ENCODE measurements at regions not wholly inside any gene's neighbourhood (a gene's known extent, or its start where the extent isn't known, plus 50 kb on each side); places are given as distances from the start of the nearest gene placed in this dataset.

GRCh38 chr2:185347445-185347844 is 391.2 kb upstream of the FSIP2 start:
- DNase-seq (ENCODE audit: low spot score) = no peak
- H3K9me3 Mint-ChIP-seq = peaks cover 11% of the 10 kb centered on the region
- no peak for TF ChIP-seq ESRRA (CRISPR knock-in tag; IDR thresholded peaks at IDR 0.05; ENCODE audit: borderline replicate concordance)
- no peak for TF ChIP-seq TP53 (CRISPR knock-in tag; IDR thresholded peaks at IDR 0.05)
- no peak for TF ChIP-seq ZNF423 (CRISPR knock-in tag; IDR thresholded peaks at IDR 0.05)
- no peak for TF ChIP-seq ELF4 (CRISPR knock-in tag; IDR thresholded peaks at IDR 0.05; ENCODE audit: low read depth)
- no peak for TF ChIP-seq ZMAT4 (CRISPR knock-in tag; IDR thresholded peaks at IDR 0.05)
- no peak for TF ChIP-seq GTF2I (CRISPR knock-in tag; conservative IDR thresholded peaks at IDR 0.05)
- no peak for TF ChIP-seq ZNF263 (CRISPR knock-in tag; IDR thresholded peaks at IDR 0.05; ENCODE audit: low read depth)
- TF ChIP-seq TEAD1 (CRISPR knock-in tag; IDR thresholded peaks at IDR 0.05) = no peak
- no peak for TF ChIP-seq MLX (CRISPR knock-in tag; IDR thresholded peaks at IDR 0.05)
- no peak for TF ChIP-seq NFATC4 (CRISPR knock-in tag; IDR thresholded peaks at IDR 0.05)
- TF ChIP-seq STAT6 (CRISPR knock-in tag; conservative IDR thresholded peaks at IDR 0.05; ENCODE audit: low read depth) = no peak
- no peak for TF ChIP-seq NR1H2 (CRISPR knock-in tag; IDR thresholded peaks at IDR 0.05)
- TF ChIP-seq ATF6 (CRISPR knock-in tag; IDR thresholded peaks at IDR 0.05) = no peak
- no peak for TF ChIP-seq ARID4B (CRISPR knock-in tag; IDR thresholded peaks at IDR 0.05; ENCODE audit: borderline replicate concordance)
- ChIA-PET POLR2A (no interaction called here), CTCF (no interaction called here)
- no peaks in the 10 kb centered on the region for H3K4me1 Mint-ChIP-seq
- no peaks in the 10 kb centered on the region for H3K36me3 Mint-ChIP-seq
- H3K4me3 Mint-ChIP-seq = no peak overlapping the region
- no peak overlapping the region for H3K27ac Mint-ChIP-seq
- H3K27me3 Mint-ChIP-seq (ENCODE audit: low read depth) = no peaks in the 10 kb centered on the region
- ATAC-seq = no peak

GRCh38 chr2:185360776-185361175 is 377.8 kb upstream of the FSIP2 start:
- Mint-ChIP-seq H3K4me1 (no peaks in the 10 kb centered on the region), H3K4me3 (no peak overlapping the region), H3K27me3 (ENCODE audit: low read depth) (no peaks in the 10 kb centered on the region), H3K36me3 (0 out of 2 replicates have a peak, but pooled peaks cover 2% of the 10 kb centered on the region), H3K27ac (no peak overlapping the region), H3K9me3 (peaks cover 14% of the 10 kb centered on the region)
- DNase-seq (ENCODE audit: low spot score) (no peak), ATAC-seq (no peak)
- ChIA-PET POLR2A (no interaction called here), CTCF (no interaction called here)
- no peak for TF ChIP-seq TCF7 (CRISPR knock-in tag; IDR thresholded peaks at IDR 0.05; ENCODE audit: low read depth)
- TF ChIP-seq ZNF263 (CRISPR knock-in tag; IDR thresholded peaks at IDR 0.05; ENCODE audit: low read depth) = no peak
- no peak for TF ChIP-seq GRHL2 (CRISPR knock-in tag; IDR thresholded peaks at IDR 0.05; ENCODE audit: insufficient replicate concordance, severe bottlenecking)
- no peak for TF ChIP-seq ZNF317 (CRISPR knock-in tag; IDR thresholded peaks at IDR 0.05; ENCODE audit: borderline replicate concordance, low read depth)
